Colonic mucosa (tissue), 4 donors: ENCODE measurements at regions not wholly inside any gene's neighbourhood (a gene's known extent, or its start where the extent isn't known, plus 50 kb on each side); places are given as distances from the start of the nearest gene placed in this dataset.
A peak's percentile ranks its signal among the peaks of the same experiment; 100 is the strongest.

Source experiments
- DNase-seq: peaks from one replicate; pipeline ENCODE4 v3.0.0-alpha.2; 2020
- H3K27ac ChIP-seq: fragments of 200-600 bp; one replicate; pipeline ENCODE4 v1.8.0; 2021
- H3K27me3 ChIP-seq: fragments of 200-600 bp; one replicate; pipeline ENCODE4 v1.8.0; 2021
- H3K36me3 ChIP-seq: fragments of 200-600 bp; one replicate; pipeline ENCODE4 v1.8.0; 2021
- H3K4me1 ChIP-seq: fragments of 200-600 bp; one replicate; pipeline ENCODE4 v1.8.0; 2021; ENCODE audit warnings: mild to moderate bottlenecking
- H3K4me3 ChIP-seq: fragments of 200-600 bp; one replicate; pipeline ENCODE4 v1.8.0; 2021
- H3K9ac ChIP-seq, 2 donors: one replicate each; pipeline ENCODE4 v1.7.0; 2013; ENCODE audit warnings: control low read depth in 2 of 2, low read depth in 2 of 2, low read length in 2 of 2
- H3K9me3 ChIP-seq: fragments of 200-600 bp; one replicate; pipeline ENCODE4 v1.8.0; 2021
- CTCF ChIP-seq: fragments of 200-600 bp; IDR thresholded peaks from one replicate; pipeline ENCODE4 v1.8.0; 2022; ENCODE audit warnings: antibody characterized with exemption, mild to moderate bottlenecking
- intact Hi-C: fragments of 100-400 bp; cut with DNase I; formaldehyde crosslinking; loops from one replicate; pipeline ENCODE4 v1.14.1; 2022
- donor health status: healthy.
- donor health status: DM: no; HTN: no; CAD: no.
- donor health status: DM: no; HTN: no; CAD: no.

- Histone ChIP-seq H3K9ac (no peak overlapping the region), H3K36me3 (no peaks in the 10 kb centered on the region), H3K4me1 (peaks cover 4% of the 10 kb centered on the region), H3K27ac (no peak overlapping the region), H3K27me3 (no peaks in the 10 kb centered on the region), H3K4me3 (no peak overlapping the region), H3K9me3 (no peaks in the 10 kb centered on the region)
- TF ChIP-seq CTCF: no peak
- intact Hi-C loops: no loop called here
- no peak for DNase-seq
These were observed 136.0 kb downstream of the DDX1 start for GRCh38 chr2:15727396-15728244.

GRCh38 chr2:15728245-15728938 is 136.7 kb downstream of the DDX1 start:
- Histone ChIP-seq H3K27me3 (no peaks in the 10 kb centered on the region), H3K9me3 (no peaks in the 10 kb centered on the region), H3K9ac (no peak overlapping the region), H3K4me3 (no peak overlapping the region), H3K27ac (no peak overlapping the region), H3K4me1 (peaks cover 4% of the 10 kb centered on the region), H3K36me3 (no peaks in the 10 kb centered on the region)
- DNase-seq: no peak
- no peak for TF ChIP-seq CTCF
- intact Hi-C loops: no loop called here

GRCh38 chr2:15729001-15729400 is 137.3 kb downstream of the DDX1 start:
- Histone ChIP-seq H3K9ac (no peak overlapping the region), H3K27me3 (no peaks in the 10 kb centered on the region), H3K4me3 (no peak overlapping the region), H3K4me1 (peaks cover 4% of the 10 kb centered on the region), H3K27ac (no peak overlapping the region), H3K9me3 (no peaks in the 10 kb centered on the region), H3K36me3 (no peaks in the 10 kb centered on the region)
- intact Hi-C loops: no loop called here
- TF ChIP-seq CTCF: no peak
- DNase-seq: no peak

GRCh38 chr2:15729709-15730544 is 138.3 kb downstream of the DDX1 start:
- H3K27ac ChIP-seq: no peak overlapping the region
- H3K9me3 ChIP-seq: no peaks in the 10 kb centered on the region
- peaks cover 4% of the 10 kb centered on the region for H3K4me1 ChIP-seq
- TF ChIP-seq CTCF: no peak
- intact Hi-C loops: no loop called here
- no peak overlapping the region for H3K4me3 ChIP-seq
- H3K27me3 ChIP-seq: no peaks in the 10 kb centered on the region
- no peak overlapping the region for H3K9ac ChIP-seq
- no peaks in the 10 kb centered on the region for H3K36me3 ChIP-seq
- no peak for DNase-seq

GRCh38 chr2:15730545-15731212 is 139.0 kb downstream of the DDX1 start:
- Histone ChIP-seq H3K4me3 (no peak overlapping the region), H3K27me3 (no peaks in the 10 kb centered on the region), H3K27ac (no peak overlapping the region), H3K9ac (no peak overlapping the region), H3K36me3 (no peaks in the 10 kb centered on the region), H3K9me3 (no peaks in the 10 kb centered on the region), H3K4me1 (peaks cover 4% of the 10 kb centered on the region)
- DNase-seq: peak; percentile 86
- TF ChIP-seq CTCF: no peak
- intact Hi-C loops: no loop called here
